Stimulated activated CD8-positive, alpha-beta memory T cell treated with anti-CD3 and anti-CD28 coated beads, Interleukin-7, amount 100 ng/mL, for 48 hours (primary cell): ENCODE measurements at regions not wholly inside any gene's neighbourhood (a gene's known extent, or its start where the extent isn't known, plus 50 kb on each side); places are given as distances from the start of the nearest gene placed in this dataset.
"Not testable (repeated sequence)": the region's sequence is repeated elsewhere in the genome, so short reads cannot be mapped to it uniquely, and the experiment has no call there.

Source experiments
- DNase-seq, 2 donors: peaks; one replicate each; pipeline ENCODE4 v3.0.0-alpha.2; 2020; ENCODE audit warnings: low read depth in 1 of 2; ENCODE audit errors: extremely low read depth in 1 of 2

GRCh38 chr2:220373878-220374277 is 746.4 kb downstream of the SLC4A3 start:
- DNase-seq: no peak

GRCh38 chr2:220374282-220374681 is 746.9 kb downstream of the SLC4A3 start:
- no peak for DNase-seq

- no peak for DNase-seq
Measured at GRCh38 chr2:220377482-220378155, 750.2 kb downstream of the SLC4A3 start.

GRCh38 chr2:220387758-220388157 is 760.3 kb downstream of the SLC4A3 start:
- not testable (repeated sequence) for DNase-seq

- no peak for DNase-seq
Measured at GRCh38 chr2:220393711-220394110, 766.3 kb downstream of the SLC4A3 start.

GRCh38 chr2:220394433-220394832 is 767.0 kb downstream of the SLC4A3 start:
- DNase-seq: no peak

- no peak for DNase-seq
Measured at GRCh38 chr2:220396287-220396686, 768.9 kb downstream of the SLC4A3 start.

GRCh38 chr2:220410296-220410695 is 782.9 kb downstream of the SLC4A3 start:
- DNase-seq: no peak

GRCh38 chr2:220417503-220417902 is 790.1 kb downstream of the SLC4A3 start:
- DNase-seq: no peak

GRCh38 chr2:220419647-220420046 is 792.2 kb downstream of the SLC4A3 start:
- DNase-seq: no peak

- no peak for DNase-seq
Measured at GRCh38 chr2:220420820-220421219, 793.4 kb downstream of the SLC4A3 start.

GRCh38 chr2:220422676-220423075 is 795.2 kb downstream of the SLC4A3 start:
- no peak for DNase-seq

- no peak for DNase-seq
Measured at GRCh38 chr2:220424561-220424960, 797.1 kb downstream of the SLC4A3 start.

GRCh38 chr2:220432645-220433044 is 805.2 kb downstream of the SLC4A3 start:
- no peak for DNase-seq

- no peak for DNase-seq
Measured at GRCh38 chr2:220433131-220433530, 805.7 kb downstream of the SLC4A3 start.

GRCh38 chr2:220434385-220434784 is 807.0 kb downstream of the SLC4A3 start:
- no peak for DNase-seq

- no peak for DNase-seq
Measured at GRCh38 chr2:220437938-220438337, 810.5 kb downstream of the SLC4A3 start.

GRCh38 chr2:220440731-220441130 is 813.3 kb downstream of the SLC4A3 start:
- no peak for DNase-seq

- DNase-seq: no peak
Measured at GRCh38 chr2:220441404-220441803, 814.0 kb downstream of the SLC4A3 start.

GRCh38 chr2:220442012-220442411 is 814.6 kb downstream of the SLC4A3 start:
- DNase-seq: no peak

GRCh38 chr2:220445429-220446105 is 818.1 kb downstream of the SLC4A3 start:
- DNase-seq: no peak

GRCh38 chr2:220446106-220446712 is 818.8 kb downstream of the SLC4A3 start:
- DNase-seq: no peak
